ENCODE measurements at regions not wholly inside any gene's neighbourhood (a gene's known extent, or its start where the extent isn't known, plus 50 kb on each side); places are given as distances from the start of the nearest gene placed in this dataset.
"Not testable (repeated sequence)": the region's sequence is repeated elsewhere in the genome, so short reads cannot be mapped to it uniquely, and the experiment has no call there.

- H3K4me2 ChIP-seq (ENCODE audit: low read depth, low read length, poor library complexity, severe bottlenecking), result no peak overlapping the region
- peaks cover 8% of the 10 kb centered on the region for H3K27me3 ChIP-seq (ENCODE audit: insufficient read depth, low read length, poor library complexity, severe bottlenecking)
- H3F3A ChIP-seq (ENCODE audit: low read depth), result no peaks in the 10 kb centered on the region
- H3K9ac ChIP-seq (ENCODE audit: low read depth, low read length, poor library complexity, severe bottlenecking), result no peak overlapping the region
- H3K79me2 ChIP-seq (ENCODE audit: insufficient read depth, low read length), result no peaks in the 10 kb centered on the region
- H4K20me1 ChIP-seq (ENCODE audit: insufficient read depth, low read length, poor library complexity, severe bottlenecking), result no peaks in the 10 kb centered on the region
- no peak for TF ChIP-seq EZH2phosphoT487 (IDR thresholded peaks at IDR 0.05; ENCODE audit: borderline replicate concordance)
- TF ChIP-seq CTCF (conservative IDR thresholded peaks at IDR 0.05; ENCODE audit: low read length), result no peak
- H2AFZ ChIP-seq (ENCODE audit: low read length), result no peak overlapping the region
- H3K36me3 ChIP-seq (ENCODE audit: insufficient read depth, low read length), result no peaks in the 10 kb centered on the region
- no peaks in the 10 kb centered on the region for H3K9me3 ChIP-seq (ENCODE audit: insufficient read depth, low read depth, low read length)
- H3K4me3 ChIP-seq (ENCODE audit: low read length, poor library complexity, severe bottlenecking), result no peak overlapping the region
- H3K9me2 ChIP-seq (replicated peaks; ENCODE audit: low read depth, low read length), result no peaks in the 10 kb centered on the region
- no peaks in the 10 kb centered on the region for H3K4me1 ChIP-seq (ENCODE audit: insufficient read depth, low read length, poor library complexity, severe bottlenecking)
These were observed 131.8 kb downstream of the IRX5 start for GRCh38 chr16:55062442-55062841.

- Histone ChIP-seq H3K27me3 (ENCODE audit: insufficient read depth, low read length, poor library complexity, severe bottlenecking) (no peaks in the 10 kb centered on the region), H2AFZ (ENCODE audit: low read length) (no peak overlapping the region), H4K20me1 (ENCODE audit: insufficient read depth, low read length, poor library complexity, severe bottlenecking) (no peaks in the 10 kb centered on the region), H3K9ac (ENCODE audit: low read depth, low read length, poor library complexity, severe bottlenecking) (no peak overlapping the region), H3K36me3 (ENCODE audit: insufficient read depth, low read length) (no peaks in the 10 kb centered on the region), H3K79me2 (ENCODE audit: insufficient read depth, low read length) (no peaks in the 10 kb centered on the region), H3K4me2 (ENCODE audit: low read depth, low read length, poor library complexity, severe bottlenecking) (no peak overlapping the region), H3K9me3 (ENCODE audit: insufficient read depth, low read depth, low read length) (no peaks in the 10 kb centered on the region), H3K4me3 (ENCODE audit: low read length, poor library complexity, severe bottlenecking) (no peak overlapping the region), H3K4me1 (ENCODE audit: insufficient read depth, low read length, poor library complexity, severe bottlenecking) (no peaks in the 10 kb centered on the region), H3F3A (ENCODE audit: low read depth) (no peaks in the 10 kb centered on the region), H3K9me2 (replicated peaks; ENCODE audit: low read depth, low read length) (no peaks in the 10 kb centered on the region)
- TF ChIP-seq EZH2phosphoT487 (IDR thresholded peaks at IDR 0.05; ENCODE audit: borderline replicate concordance) (no peak), CTCF (conservative IDR thresholded peaks at IDR 0.05; ENCODE audit: low read length) (no peak)
These were observed 142.3 kb downstream of the IRX5 start for GRCh38 chr16:55072976-55073375.

- TF ChIP-seq EZH2phosphoT487 (IDR thresholded peaks at IDR 0.05; ENCODE audit: borderline replicate concordance), result no peak
These were observed 143.2 kb downstream of the IRX5 start for GRCh38 chr16:55073830-55074229.

GRCh38 chr16:55075208-55075607 is 144.5 kb downstream of the IRX5 start:
- not testable (repeated sequence) for H3K9me2 ChIP-seq (replicated peaks; ENCODE audit: low read depth, low read length); H3K9ac ChIP-seq (ENCODE audit: low read depth, low read length, poor library complexity, severe bottlenecking); H3F3A ChIP-seq (ENCODE audit: low read depth); H3K27me3 ChIP-seq (ENCODE audit: insufficient read depth, low read length, poor library complexity, severe bottlenecking); H2AFZ ChIP-seq (ENCODE audit: low read length); H4K20me1 ChIP-seq (ENCODE audit: insufficient read depth, low read length, poor library complexity, severe bottlenecking); H3K9me3 ChIP-seq (ENCODE audit: insufficient read depth, low read depth, low read length); H3K4me3 ChIP-seq (ENCODE audit: low read length, poor library complexity, severe bottlenecking); H3K36me3 ChIP-seq (ENCODE audit: insufficient read depth, low read length); H3K4me1 ChIP-seq (ENCODE audit: insufficient read depth, low read length, poor library complexity, severe bottlenecking); H3K4me2 ChIP-seq (ENCODE audit: low read depth, low read length, poor library complexity, severe bottlenecking); H3K79me2 ChIP-seq (ENCODE audit: insufficient read depth, low read length)

More at GRCh38 chr16:55073830-55074229, 143.2 kb downstream of the IRX5 start:
- Histone ChIP-seq H3K9ac (ENCODE audit: low read depth, low read length, poor library complexity, severe bottlenecking) (no peak overlapping the region), H3K4me3 (ENCODE audit: low read length, poor library complexity, severe bottlenecking) (no peak overlapping the region), H3K36me3 (ENCODE audit: insufficient read depth, low read length) (no peaks in the 10 kb centered on the region), H3K79me2 (ENCODE audit: insufficient read depth, low read length) (no peaks in the 10 kb centered on the region), H3K4me1 (ENCODE audit: insufficient read depth, low read length, poor library complexity, severe bottlenecking) (no peaks in the 10 kb centered on the region), H4K20me1 (ENCODE audit: insufficient read depth, low read length, poor library complexity, severe bottlenecking) (no peaks in the 10 kb centered on the region), H3K9me3 (ENCODE audit: insufficient read depth, low read depth, low read length) (no peaks in the 10 kb centered on the region), H2AFZ (ENCODE audit: low read length) (no peak overlapping the region), H3K9me2 (replicated peaks; ENCODE audit: low read depth, low read length) (no peaks in the 10 kb centered on the region), H3F3A (ENCODE audit: low read depth) (no peaks in the 10 kb centered on the region), H3K27me3 (ENCODE audit: insufficient read depth, low read length, poor library complexity, severe bottlenecking) (no peaks in the 10 kb centered on the region), H3K4me2 (ENCODE audit: low read depth, low read length, poor library complexity, severe bottlenecking) (no peak overlapping the region)

Data from Loucy (cell line).